GM19324 (cell line): ENCODE measurements at regions not wholly inside any gene's neighbourhood (a gene's known extent, or its start where the extent isn't known, plus 50 kb on each side); places are given as distances from the start of the nearest gene placed in this dataset.
"Not testable (repeated sequence)": the region's sequence is repeated elsewhere in the genome, so short reads cannot be mapped to it uniquely, and the experiment has no call there.

Source experiments
- ATAC-seq: cut with Tn5 transposase; IDR thresholded peaks from one replicate; pipeline ENCODE4 v1.9.1; 2021; ENCODE audit warnings: mild to moderate bottlenecking, moderate library complexity; ENCODE audit not compliant: unreplicated experiment, low FRiP score

GRCh38 chr14:22370084-22370847, 218.8 kb downstream of the DAD1 start:
- no peak for ATAC-seq

GRCh38 chr14:22358726-22359125, 230.3 kb downstream of the DAD1 start:
- ATAC-seq: no peak

GRCh38 chr14:22349281-22349680, 239.7 kb downstream of the DAD1 start:
- not testable (repeated sequence) for ATAC-seq

DNA sequence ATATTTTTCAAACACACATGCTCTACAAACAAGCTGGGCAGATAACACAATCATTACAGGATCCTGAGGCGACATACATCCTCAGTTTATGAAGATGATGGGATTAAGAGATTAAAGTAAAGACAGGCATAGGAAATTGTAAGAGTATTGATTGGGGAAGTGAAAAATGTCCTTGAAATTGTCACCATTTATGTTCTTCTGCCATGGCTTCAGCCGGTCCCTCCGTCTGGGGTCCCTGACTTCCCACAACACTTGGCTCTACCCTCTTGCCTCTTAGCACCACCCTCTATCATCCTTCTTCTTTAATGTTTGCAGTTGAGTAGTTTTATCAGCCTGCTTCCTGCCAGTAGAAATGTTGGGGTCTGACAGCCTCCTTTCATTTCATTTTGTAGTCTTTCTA, 244.4 kb downstream of the DAD1 start:
- no peak for ATAC-seq

GRCh38 chr14:22344209-22344608, 244.8 kb downstream of the DAD1 start:
- not testable (repeated sequence) for ATAC-seq

GRCh38 chr14:22341049-22341448, 248.0 kb downstream of the DAD1 start:
- ATAC-seq: no peak

- no peak for ATAC-seq
These were observed 249.9 kb downstream of the DAD1 start for GRCh38 chr14:22338917-22339715.

DNA sequence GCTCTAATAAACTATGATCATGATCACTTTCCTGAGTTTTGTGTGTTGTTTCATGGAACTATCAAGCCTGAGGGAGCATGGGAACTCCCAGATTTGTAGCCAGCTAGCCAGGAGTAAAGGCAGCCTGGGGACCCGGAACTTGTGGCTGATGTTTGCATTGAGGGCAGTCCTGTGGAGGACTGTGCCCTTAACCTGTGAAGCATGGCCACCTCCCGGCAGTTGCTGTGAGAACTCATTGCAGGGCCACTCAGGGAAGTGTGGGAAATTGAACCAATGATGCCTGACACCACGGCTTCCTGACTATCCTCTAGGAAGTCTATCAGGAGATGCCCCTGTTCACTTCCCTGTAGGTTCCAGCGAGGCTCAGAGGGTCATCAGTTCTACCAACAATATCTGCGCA, 250.6 kb downstream of the DAD1 start:
- ATAC-seq: no peak

DNA sequence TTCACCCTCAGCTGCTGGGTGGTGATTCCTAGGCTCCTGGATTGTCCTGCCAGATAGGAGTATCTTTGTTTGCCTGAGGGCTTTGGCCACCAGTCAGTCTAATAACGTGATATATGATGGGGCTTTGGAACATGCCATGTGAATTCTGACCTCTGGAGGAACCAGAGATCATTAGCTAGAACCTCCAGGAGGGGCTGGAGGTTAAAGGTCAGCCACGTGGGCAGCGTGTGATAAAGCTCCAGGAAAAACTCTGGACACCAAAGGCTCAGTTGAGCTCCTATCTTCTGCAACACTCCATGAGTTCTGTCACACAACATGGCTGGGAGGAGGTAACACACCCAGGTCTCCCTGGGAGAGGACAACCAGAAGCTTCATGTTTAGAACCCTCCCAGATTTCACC, 251.1 kb downstream of the DAD1 start:
- ATAC-seq: no peak

GRCh38 chr14:22337521-22337920, 251.5 kb downstream of the DAD1 start:
- no peak for ATAC-seq

DNA sequence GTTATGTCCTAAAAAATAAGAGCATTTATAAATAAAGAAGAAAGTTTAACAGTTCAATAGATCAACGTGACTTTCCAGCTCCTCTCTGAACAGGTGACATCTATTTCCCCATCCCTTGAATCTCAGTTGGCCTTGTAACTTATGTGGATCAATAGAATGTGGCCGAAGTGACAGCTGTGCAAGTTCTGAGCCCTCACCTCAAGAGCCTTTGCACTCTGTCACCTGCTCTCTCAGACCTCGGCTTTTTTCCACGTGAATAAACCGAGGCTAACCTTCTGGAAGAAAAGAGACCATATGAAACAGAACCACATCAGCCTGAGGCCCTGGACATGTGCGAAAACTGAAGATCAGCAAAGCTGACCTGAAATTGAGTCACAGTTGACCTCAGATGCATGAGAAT, 253.0 kb downstream of the DAD1 start:
- ATAC-seq: no peak

- ATAC-seq: no peak
These were observed 254.4 kb downstream of the DAD1 start for GRCh38 chr14:22334627-22335026.

DNA sequence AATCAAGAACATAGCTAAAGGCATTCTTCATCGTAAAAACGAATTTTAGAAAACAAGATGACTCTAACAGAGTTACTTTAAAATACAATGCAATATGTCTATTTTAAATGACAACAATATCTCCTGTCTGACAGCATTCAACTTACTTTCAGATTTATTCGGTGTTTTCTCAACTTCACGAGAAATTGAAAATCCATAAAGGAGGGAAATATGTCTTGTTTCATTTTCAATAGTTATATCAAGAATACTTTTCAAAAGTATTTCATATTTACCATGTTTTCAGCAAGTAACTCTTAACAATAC, 254.8 kb downstream of the DAD1 start:
- no peak for ATAC-seq

GRCh38 chr14:22333422-22334274, 255.4 kb downstream of the DAD1 start:
- ATAC-seq: no peak

DNA sequence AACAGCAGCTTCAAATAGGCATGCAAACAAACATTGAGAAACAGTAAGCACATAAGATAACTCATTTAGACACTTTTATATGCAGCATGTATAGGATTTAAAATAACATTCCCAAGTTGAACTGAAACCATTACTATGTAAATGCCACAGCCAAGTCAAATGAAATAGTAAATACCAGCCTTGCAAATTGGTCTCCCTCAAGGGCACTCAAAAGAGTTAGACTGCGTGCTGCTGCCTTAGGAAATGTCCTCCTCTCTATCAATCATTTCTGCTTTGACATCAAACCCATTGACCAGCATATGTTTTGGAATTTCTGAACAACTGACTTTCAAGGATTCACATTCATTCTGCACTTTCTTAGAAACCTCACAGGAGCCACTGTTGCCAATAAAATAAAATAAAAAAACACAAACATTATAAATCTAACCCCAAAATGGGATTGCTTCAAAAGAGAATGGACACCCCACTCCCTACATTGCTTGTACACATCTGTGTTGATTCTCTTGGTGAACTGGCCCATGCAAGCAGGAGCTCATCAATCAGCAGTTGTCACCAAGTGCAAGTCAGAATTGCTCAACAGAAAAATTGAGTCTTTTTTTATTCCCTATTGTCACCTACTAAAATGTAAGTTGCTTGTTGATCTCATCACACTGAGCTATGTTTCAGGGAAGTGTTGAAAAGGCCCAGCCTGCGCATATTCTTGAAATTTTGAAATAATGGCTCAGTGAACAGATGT, 256.2 kb downstream of the DAD1 start:
- no peak for ATAC-seq

DNA sequence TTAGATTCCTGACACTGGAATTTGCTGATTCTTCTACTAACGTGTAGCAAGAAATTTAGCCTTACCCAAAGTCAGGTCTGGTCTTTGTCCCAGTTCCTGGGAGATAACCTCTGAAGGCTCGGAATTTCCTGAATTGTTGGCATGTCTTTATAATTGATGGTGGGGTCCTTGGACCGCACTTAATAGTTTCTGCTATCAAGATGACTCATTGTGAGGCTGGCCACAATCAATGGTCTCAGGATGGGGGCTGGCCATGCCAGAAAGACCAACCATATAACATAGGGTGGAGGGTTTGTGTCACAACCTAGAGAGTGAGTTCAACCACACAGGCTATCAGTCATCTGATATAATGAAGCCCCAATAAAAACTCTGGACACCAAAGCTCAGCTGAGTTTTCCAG, 259.7 kb downstream of the DAD1 start:
- no peak for ATAC-seq

DNA sequence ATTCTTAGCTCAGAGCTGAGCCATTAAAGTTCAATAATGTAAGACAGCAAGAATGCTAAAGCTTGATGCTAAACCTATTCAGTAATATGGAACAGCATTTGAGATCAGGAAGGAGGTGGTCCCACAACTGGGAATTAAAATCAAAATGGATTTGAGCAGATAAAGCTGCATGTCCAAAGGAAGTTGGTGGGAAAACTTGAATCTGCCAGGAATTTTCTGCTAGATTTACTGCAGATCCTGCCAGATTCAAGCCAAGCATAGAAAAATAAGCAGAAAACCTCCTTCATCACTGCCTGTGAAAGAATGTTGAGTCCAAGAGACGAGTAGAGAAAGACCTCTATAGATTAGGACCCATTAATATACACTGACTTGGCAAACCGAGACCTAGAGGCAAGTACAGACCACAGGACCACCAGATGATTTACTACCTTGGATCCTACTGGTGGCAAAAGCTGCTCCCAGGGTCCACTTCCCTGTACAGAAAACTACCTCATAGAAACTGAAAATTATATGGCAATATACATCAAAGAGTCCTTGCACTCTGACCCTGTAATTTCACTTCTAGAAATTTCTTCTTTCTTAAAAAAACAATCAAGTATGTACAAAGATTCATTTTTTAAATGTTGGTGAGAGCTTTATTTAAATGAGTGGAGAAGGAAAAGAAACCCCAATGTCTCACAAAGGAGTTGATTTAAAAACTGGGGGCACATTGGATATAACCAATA, 263.2 kb downstream of the DAD1 start:
- no peak for ATAC-seq

DNA sequence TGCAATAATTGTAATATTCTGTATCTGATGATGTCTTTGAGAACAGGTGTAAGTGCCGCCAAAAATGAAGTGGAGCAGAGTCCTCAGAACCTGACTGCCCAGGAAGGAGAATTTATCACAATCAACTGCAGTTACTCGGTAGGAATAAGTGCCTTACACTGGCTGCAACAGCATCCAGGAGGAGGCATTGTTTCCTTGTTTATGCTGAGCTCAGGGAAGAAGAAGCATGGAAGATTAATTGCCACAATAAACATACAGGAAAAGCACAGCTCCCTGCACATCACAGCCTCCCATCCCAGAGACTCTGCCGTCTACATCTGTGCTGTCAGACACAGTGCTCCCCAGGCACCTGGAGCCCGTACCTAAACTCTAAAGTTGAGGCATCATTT, 268.7 kb downstream of the DAD1 start:
- no peak for ATAC-seq

DNA sequence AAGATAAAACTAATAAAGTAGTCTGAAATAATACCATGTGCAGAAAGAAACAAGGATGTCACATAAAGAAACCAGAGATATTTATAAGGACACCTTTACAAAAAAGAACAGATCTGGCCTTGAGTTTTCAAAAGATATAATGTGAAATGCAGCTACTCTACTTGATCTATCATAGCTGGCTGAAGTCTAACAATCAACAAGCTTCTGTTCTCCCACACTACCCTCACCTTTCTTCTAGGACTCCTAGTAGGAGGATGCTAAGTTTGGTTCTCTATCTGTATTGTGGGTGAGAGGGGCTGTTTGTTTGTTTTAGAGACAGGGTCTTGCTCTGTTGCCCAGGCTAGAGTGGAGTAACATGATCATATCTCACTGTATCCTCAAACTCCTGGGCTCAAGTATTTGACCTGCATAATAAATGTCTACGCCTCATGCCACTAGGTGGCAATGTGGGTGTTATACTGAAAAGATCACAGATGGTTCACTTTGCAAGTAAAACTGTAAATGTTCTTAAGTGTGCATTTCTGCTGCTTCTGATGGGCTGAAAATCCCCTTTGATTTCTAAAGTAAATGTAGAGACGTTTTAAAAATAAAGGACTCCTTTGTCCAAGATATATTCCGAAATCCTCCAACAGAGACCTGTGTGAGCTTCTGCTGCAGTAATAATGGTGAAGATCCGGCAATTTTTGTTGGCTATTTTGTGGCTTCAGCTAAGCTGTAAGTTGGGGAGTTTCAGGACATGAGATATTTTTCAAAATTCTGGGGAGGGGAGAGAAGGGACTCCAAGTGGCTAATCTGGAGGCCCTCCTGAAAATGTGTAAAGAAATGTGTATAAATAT, 269.3 kb downstream of the DAD1 start:
- no peak for ATAC-seq
